HG02759 (cell line): ENCODE measurements at regions not wholly inside any gene's neighbourhood (a gene's known extent, or its start where the extent isn't known, plus 50 kb on each side); places are given as distances from the start of the nearest gene placed in this dataset.
"Not testable (repeated sequence)": the region's sequence is repeated elsewhere in the genome, so short reads cannot be mapped to it uniquely, and the experiment has no call there.

Experiments used
- ATAC-seq: cut with Tn5 transposase; IDR thresholded peaks from one replicate; pipeline ENCODE4 v1.9.1; 2021; ENCODE audit warnings: mild to moderate bottlenecking, moderate library complexity; ENCODE audit not compliant: unreplicated experiment

GRCh38 chrX:6990552-6991193 is 156.8 kb upstream of the STS start:
- ATAC-seq, result no peak

- ATAC-seq, result no peak
Measured at GRCh38 chrX:6989858-6990257, 157.7 kb upstream of the STS start.

GRCh38 chrX:6988694-6989093 is 158.8 kb upstream of the STS start:
- not testable (repeated sequence) for ATAC-seq

- no peak for ATAC-seq
Measured at GRCh38 chrX:6986915-6987314, 160.6 kb upstream of the STS start.

GRCh38 chrX:6985537-6985936 is 162.0 kb upstream of the STS start:
- no peak for ATAC-seq

- no peak for ATAC-seq
Measured at GRCh38 chrX:6983207-6983955, 164.1 kb upstream of the STS start.

- ATAC-seq, result no peak
Measured at GRCh38 chrX:6981718-6982406, 165.7 kb upstream of the STS start.

GRCh38 chrX:6980981-6981380 is 166.5 kb upstream of the STS start:
- ATAC-seq, result no peak

GRCh38 chrX:6968231-6968630 is 179.3 kb upstream of the STS start:
- no peak for ATAC-seq

- ATAC-seq, result no peak
Measured at GRCh38 chrX:6965729-6966128, 181.8 kb upstream of the STS start.

- ATAC-seq, result no peak
Measured at GRCh38 chrX:6962006-6962355, 185.5 kb upstream of the STS start.

- ATAC-seq, result no peak
Measured at GRCh38 chrX:6961286-6962005, 186.1 kb upstream of the STS start.

GRCh38 chrX:6959006-6959405 is 188.5 kb upstream of the STS start:
- ATAC-seq, result no peak

GRCh38 chrX:6954836-6955235 is 192.7 kb upstream of the STS start:
- ATAC-seq, result no peak

- no peak for ATAC-seq
Measured at GRCh38 chrX:6946168-6946567, 201.3 kb upstream of the STS start.

- ATAC-seq, result no peak
Measured at GRCh38 chrX:6941041-6941440, 206.5 kb upstream of the STS start.

- not testable (repeated sequence) for ATAC-seq
Measured at GRCh38 chrX:6932942-6933341, 214.6 kb upstream of the STS start.

GRCh38 chrX:6930307-6930849 is 217.1 kb upstream of the STS start:
- no peak for ATAC-seq

GRCh38 chrX:6924443-6925077 is 223.0 kb upstream of the STS start:
- no peak for ATAC-seq

- no peak for ATAC-seq
Measured at GRCh38 chrX:6917666-6918065, 229.8 kb upstream of the STS start.

- no peak for ATAC-seq
Measured at GRCh38 chrX:6910218-6910617, 237.3 kb upstream of the STS start.
